HG02588 (cell line): ENCODE measurements at regions not wholly inside any gene's neighbourhood (a gene's known extent, or its start where the extent isn't known, plus 50 kb on each side); places are given as distances from the start of the nearest gene placed in this dataset.
"Not testable (repeated sequence)": the region's sequence is repeated elsewhere in the genome, so short reads cannot be mapped to it uniquely, and the experiment has no call there.

ENCODE experiments used
- ATAC-seq: cut with Tn5 transposase; IDR thresholded peaks from one replicate; pipeline ENCODE4 v1.9.1; 2021; ENCODE audit warnings: mild to moderate bottlenecking, moderate library complexity; ENCODE audit not compliant: unreplicated experiment

DNA sequence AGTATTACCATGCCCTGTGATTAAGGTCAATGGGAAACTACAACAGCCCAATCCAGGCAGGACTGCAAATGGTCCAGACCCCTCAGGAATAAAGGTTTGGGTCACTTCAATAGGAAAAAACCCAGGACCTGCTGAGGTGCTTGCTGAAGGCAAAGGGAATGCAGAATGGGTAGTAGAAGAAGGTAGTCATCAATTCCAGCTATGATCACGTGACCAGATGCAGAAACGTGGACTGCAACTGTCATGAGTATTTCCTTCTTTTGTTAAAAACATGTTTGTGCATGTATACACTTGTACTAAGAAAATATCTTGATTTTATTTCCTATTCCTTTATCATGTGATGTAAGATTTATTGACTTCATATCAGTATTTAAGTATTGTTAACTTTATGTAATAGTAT, 319.6 kb upstream of the FGF16 start:
- not testable (repeated sequence) for ATAC-seq

GRCh38 chrX:77143907-77144306, 303.3 kb upstream of the FGF16 start:
- no peak for ATAC-seq

DNA sequence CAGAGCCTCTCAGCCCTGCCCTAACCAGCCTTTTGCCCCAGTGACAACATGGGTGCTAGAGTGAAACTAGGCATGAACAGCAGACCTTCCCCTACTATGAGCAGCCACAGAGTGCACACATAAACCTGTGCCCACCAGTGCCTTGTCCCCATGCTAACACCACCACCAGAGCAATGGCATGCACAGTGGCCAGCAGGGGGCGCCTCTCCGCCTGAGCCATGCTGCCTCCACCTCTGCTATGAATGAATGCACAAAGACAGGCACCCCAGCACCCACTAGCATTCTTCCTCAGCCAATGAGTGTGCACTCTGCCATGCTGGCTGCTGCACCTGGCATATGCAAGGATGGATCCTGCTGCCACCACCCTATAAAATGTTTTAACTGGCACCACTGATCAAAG, 286.9 kb upstream of the FGF16 start:
- no peak for ATAC-seq

DNA sequence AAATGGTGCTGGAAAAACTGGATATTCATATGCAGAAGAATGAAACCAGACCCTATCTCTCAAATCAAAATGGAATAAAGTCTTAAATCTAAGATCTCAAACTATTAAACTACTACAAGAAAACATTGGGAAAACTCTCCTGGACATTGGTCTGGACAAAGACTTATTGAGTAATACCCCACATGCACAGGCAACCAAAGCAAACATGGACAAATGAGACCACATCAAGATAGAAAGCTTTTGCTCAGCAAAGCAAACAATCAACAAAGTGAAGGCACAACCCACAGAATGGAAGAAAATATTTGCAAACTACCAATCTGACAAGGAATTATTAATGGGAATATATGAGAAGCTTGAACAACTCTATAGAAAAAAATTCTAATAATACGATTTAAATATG, 284.4 kb upstream of the FGF16 start:
- no peak for ATAC-seq

DNA sequence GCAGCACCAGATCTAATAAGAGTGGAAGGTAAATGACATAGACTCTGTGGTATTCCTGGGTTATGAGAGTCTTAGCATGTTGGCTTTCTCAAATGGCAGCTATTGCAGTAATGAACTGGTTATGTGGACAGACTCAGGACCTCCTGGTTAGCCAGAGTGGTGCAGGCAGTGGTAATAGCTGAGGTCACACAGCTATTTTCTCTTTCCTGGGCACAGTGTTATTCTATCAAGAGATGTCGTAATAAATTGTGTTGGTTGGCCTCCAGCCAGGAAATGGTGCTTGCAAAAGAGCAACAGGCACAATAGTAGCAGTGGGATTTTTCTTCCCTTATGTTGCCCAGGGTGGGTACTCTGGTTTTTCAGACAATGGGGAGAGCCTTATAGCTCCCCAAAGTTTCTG, 279.2 kb upstream of the FGF16 start:
- ATAC-seq: no peak

- ATAC-seq: no peak
Observed at GRCh38 chrX:77174680-77175519, 272.3 kb upstream of the FGF16 start.

DNA sequence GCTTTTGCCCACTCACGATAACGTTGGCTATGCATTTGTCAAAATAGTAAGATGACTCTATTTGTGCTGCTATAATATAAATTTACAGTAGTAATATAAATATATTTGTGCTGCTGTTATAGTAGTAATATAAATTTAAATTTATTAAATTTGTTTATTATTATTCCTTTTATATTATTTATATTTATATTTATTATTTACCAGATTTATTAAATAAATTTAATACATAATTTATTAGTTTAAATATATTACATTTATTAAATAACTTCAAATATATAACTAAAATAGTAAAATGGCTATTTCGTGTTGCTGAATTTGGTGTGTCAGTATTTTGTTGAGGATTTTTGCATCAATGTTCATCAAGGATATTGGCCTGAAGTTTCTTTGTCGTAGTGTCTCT, 246.5 kb upstream of the FGF16 start:
- ATAC-seq: no peak

- no peak for ATAC-seq
Observed at GRCh38 chrX:77223046-77223445, 224.1 kb upstream of the FGF16 start.

GRCh38 chrX:77264490-77264889, 182.7 kb upstream of the FGF16 start:
- ATAC-seq: no peak

DNA sequence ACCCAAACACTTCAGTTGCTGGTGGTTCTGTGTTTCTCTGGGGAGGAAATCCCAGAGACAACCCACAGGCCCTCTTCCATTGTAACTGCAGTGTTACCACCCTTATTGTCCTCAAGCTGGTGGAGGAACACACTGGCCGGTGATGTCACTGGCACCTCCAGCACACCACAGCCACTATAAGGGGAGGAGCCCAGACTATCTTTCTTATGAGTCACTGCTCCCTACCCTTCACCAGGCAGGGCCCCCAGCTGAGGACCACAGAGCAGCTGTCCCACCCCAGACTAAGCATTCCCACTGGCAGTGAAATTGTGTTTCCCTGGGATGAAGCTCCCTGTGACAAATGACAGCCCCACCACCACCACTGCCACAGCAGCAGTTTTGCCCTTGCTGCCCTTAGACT, 171.8 kb upstream of the FGF16 start:
- no peak for ATAC-seq

GRCh38 chrX:77276742-77277141, 170.4 kb upstream of the FGF16 start:
- no peak for ATAC-seq

DNA sequence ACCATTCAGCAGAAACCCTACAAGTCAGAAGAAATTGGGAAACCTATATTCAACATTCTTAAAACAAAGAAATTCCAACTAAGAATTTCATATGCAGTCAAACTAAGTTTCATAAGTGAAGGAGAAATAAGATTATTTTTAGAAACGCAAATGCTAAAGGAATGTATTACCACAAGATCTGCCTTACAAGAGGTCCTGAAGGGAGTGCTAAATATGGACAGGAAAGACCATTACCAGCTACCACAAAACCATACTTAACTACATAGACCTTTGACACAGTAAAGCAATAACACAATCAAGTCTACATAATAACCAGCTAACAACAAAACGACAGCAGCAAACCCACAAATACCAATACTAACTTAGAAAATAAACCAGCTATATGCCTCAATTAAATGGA, 169.3 kb upstream of the FGF16 start:
- no peak for ATAC-seq

- ATAC-seq: not testable (repeated sequence)
Observed at GRCh38 chrX:77279373-77279772, 167.8 kb upstream of the FGF16 start.

DNA sequence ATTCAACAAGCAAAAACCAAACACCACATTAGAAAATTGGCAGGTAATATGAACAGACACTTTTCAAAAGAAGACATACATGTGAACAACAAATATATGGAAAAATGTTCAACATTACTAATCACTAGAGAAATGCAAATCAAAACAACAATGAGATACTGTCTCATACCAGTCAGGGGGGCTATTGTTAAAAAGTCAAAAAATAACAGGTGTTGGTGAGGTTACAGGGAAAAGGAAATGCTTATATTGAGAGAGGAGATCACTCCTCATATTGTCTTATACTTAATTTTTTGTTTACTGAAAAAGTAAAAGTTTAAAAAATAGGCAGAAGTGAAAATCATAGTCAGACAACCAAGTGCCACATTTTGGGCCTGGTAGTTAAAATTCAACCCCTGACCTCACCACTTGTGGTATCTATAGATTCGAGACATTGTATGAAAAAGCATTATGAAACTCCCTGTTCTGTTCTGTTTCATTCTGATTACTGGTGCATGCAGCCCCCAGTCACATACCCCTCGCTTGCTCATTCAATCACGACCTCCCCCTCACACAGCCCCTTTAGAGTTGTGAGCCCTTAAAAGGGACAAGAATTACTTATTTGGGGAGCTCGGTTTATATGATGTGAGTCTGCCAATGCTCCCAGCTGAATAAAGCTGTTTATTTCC, 153.7 kb upstream of the FGF16 start:
- ATAC-seq: no peak

DNA sequence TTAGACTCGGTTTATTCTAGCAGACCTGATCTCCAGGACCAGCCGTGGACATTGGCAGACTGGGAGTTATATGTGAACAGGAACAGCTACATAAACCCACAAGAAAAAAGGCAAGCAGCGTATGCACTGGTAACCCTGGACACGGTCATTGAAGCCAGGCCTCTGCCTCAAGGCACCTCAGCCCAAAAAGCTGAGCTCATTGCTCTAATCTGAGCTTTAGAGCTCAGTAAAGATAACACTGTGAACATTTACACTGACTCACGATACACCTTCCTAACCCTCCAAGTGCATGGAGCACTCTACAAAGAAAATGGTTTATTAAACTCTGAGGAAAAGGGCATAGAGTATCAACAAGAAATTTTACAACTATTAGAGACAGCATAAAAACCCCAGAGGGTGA, 148.9 kb upstream of the FGF16 start:
- no peak for ATAC-seq

DNA sequence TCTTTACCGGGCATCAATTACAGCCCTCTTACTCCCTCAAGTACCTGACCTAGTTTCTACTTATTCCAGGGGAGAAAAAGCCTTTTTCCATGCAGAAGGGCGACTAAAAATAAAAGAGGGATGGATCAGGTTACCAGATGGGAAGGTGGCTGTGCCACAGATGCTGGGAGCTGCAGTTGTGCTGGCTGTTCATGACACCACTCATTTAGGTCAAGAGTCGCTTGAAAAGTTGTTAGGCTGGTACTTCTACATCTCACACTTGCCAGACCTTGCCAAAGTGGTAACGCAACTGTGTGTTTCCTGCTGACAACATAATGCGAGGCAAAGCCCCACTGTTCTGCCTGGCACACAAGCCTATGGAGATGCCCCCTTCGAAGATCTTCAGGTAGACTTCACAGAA, 148.4 kb upstream of the FGF16 start:
- ATAC-seq: no peak

- ATAC-seq: no peak
Observed at GRCh38 chrX:77299549-77299948, 147.6 kb upstream of the FGF16 start.

DNA sequence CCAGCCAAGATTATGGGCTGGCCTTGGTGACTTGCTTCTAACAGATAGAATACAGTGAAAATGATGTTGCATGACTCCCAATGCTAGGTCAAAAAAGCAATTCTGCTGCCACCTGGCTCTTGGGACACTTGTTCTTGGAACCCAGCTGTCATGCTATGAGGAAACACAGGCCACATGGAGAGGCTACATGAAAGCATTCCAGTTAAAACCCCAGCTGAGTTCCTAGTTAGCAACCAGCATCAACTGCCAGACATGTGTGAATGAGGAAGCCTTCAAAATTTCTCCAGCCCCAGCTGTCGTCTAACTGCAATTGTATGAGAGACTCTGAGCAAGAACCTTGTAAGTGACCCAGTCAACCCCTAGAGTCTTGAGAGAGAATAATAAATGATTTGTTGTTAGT, 105.2 kb upstream of the FGF16 start:
- no peak for ATAC-seq

GRCh38 chrX:77346859-77347258, 100.3 kb upstream of the FGF16 start:
- no peak for ATAC-seq

DNA sequence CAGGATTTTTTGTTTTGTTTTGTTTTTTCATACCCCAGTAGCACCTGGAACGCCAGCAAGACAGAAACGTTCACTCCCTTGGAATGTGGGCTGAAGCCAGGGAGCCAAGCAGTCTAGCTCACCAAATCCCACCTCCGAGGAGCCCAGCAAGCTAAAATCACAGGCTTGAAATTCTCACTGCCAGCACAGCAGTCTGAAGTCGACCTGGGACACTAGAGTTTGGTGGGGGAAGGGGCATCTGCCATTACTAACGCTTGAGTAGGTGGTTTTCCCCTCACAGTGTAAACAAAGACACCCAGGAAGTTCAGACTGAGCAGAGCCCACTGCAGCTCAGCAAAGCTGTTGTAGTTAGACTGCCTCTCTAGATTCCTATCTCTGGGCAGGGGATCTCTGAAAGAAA, 99.6 kb upstream of the FGF16 start:
- no peak for ATAC-seq

- ATAC-seq: no peak
Observed at GRCh38 chrX:77389891-77390290, 57.3 kb upstream of the FGF16 start.

DNA sequence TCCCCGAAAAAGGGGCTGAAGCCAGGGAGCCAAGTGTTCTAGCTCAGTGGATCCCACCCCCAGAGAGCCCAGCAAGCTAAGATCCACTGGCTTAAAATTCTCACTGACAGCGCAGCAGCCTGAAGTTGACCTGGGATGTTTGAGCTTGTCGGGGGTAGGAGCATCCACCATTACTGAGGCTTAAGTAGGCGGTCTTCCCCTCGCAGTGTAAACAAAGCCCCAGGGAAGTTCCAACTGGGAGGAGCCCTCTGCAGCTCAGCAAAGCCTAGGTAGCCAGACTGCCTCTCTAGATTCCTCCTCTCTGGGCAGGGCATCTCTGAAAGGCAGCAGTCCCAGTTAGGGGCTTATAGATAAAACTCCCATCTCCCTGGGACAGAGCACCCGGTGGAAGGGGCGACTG, 56.8 kb upstream of the FGF16 start:
- not testable (repeated sequence) for ATAC-seq

DNA sequence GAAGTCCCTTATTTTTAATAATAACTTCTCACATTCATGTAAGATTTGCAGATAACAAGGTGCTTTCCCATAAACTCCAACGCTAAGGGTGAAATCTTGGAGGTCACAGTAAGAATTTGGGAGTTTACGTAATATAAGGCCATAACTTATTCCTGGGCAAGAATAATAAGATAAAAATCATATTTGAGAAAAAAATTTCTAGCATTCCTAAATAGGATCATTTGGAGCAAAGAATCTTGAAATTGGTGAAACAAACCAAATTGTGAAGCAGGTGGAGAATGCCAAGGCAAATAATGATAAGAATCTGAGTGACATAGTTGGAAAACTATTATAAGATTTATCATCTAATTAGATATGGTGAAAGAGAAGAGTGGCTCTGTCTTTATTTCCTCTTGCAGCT, 50.4 kb upstream of the FGF16 start:
- ATAC-seq: no peak
